ENCODE measurements at regions not wholly inside any gene's neighbourhood (a gene's known extent, or its start where the extent isn't known, plus 50 kb on each side); places are given as distances from the start of the nearest gene placed in this dataset.

DNA sequence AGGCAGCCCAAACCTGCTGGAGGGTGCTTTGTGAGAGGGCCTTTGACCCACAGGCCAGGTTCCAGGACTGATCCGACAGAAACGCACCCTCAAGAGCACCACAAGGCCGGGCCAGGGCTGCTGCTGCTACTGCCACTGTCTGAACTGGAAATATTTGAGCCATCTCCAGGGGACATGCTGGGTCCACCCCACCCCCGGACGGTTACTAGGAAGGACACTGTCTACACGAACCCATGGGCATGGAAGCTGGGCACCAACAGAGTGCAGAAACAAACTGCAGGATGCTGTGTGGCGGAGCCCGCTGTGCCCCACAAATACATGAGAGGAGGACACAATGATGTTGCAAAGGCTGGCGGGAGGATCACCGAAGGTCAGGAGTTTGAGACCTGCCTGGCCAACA, 283.7 kb downstream of the CTTN start:
- no peak overlapping the region for H3K27ac Mint-ChIP-seq (ENCODE audit: unreplicated experiment)
- no peaks in the 10 kb centered on the region for H3K9me3 Mint-ChIP-seq (ENCODE audit: low read depth)

DNA sequence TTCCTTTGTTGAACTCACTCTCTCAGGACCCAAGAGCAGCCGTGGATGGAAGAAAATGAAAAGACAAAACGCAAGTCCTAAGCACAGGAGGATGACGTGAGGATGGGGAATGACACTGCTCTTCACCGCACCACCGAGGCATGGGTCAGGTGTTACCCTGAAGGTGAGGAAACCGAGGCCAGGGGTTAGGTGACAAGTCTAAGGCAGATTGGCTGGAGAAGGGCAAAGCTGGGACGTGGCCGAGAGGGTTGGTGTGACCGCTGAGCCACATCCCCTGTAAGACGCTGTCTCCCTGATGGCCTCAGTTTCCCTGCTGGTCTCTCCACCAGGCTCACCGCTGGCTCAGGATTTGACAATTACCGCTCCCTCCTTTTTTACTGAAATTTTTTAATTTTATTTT, 284.4 kb downstream of the CTTN start:
- DNase-seq (ENCODE audit: low spot score) = peak; percentile 51
- Mint-ChIP-seq H3K9me3 (ENCODE audit: low read depth) (no peaks in the 10 kb centered on the region), H3K27me3 (ENCODE audit: low read depth) (peaks cover 11% of the 10 kb centered on the region), H3K4me1 (ENCODE audit: low read depth) (no peaks in the 10 kb centered on the region), H3K27ac (ENCODE audit: unreplicated experiment) (no peak overlapping the region), H3K4me3 (ENCODE audit: unreplicated experiment) (no peak overlapping the region), H3K36me3 (ENCODE audit: low read depth) (no peaks in the 10 kb centered on the region)
- no peak for TF ChIP-seq CTCF (IDR thresholded peaks at IDR 0.05)

More for the DNA sequence above, 283.7 kb downstream of the CTTN start:
- H3K27me3 Mint-ChIP-seq (ENCODE audit: low read depth) = peaks cover 11% of the 10 kb centered on the region
- H3K4me1 Mint-ChIP-seq (ENCODE audit: low read depth) = no peaks in the 10 kb centered on the region
- TF ChIP-seq CTCF (IDR thresholded peaks at IDR 0.05) = no peak
- DNase-seq (ENCODE audit: low spot score) = peak; percentile 68
- H3K36me3 Mint-ChIP-seq (ENCODE audit: low read depth) = no peaks in the 10 kb centered on the region
- H3K4me3 Mint-ChIP-seq (ENCODE audit: unreplicated experiment) = no peak overlapping the region

GRCh38 chr11:70687716-70688115, 289.4 kb downstream of the CTTN start:
- Mint-ChIP-seq H3K36me3 (ENCODE audit: low read depth) (no peaks in the 10 kb centered on the region), H3K27me3 (ENCODE audit: low read depth) (peaks cover 7% of the 10 kb centered on the region), H3K9me3 (ENCODE audit: low read depth) (peaks cover 9% of the 10 kb centered on the region), H3K4me1 (ENCODE audit: low read depth) (no peaks in the 10 kb centered on the region), H3K4me3 (ENCODE audit: unreplicated experiment) (no peak overlapping the region), H3K27ac (ENCODE audit: unreplicated experiment) (no peak overlapping the region)
- no peak for DNase-seq (ENCODE audit: low spot score)
- no peak for TF ChIP-seq CTCF (IDR thresholded peaks at IDR 0.05)

DNA sequence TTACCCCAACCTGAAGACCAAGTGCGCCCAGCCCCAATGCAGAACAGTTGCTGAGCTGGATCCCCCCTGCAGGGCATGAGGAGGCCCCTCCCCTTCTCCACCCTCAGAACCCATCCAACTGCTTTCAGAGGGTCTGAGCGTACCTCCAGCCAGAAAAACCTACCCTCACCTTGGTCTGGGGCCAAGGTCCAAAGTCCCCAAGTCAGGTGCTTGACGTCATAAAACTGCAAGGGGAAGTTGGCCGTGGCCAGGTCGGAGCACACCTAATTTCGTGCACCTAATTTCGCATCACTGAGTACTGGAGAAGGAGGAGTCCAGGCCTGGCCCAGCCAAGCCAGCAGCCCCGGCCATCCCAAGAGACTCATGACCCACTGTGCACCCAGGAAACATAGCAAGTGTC, 289.8 kb downstream of the CTTN start:
- no peak overlapping the region for H3K27ac Mint-ChIP-seq (ENCODE audit: unreplicated experiment)
- no peaks in the 10 kb centered on the region for H3K36me3 Mint-ChIP-seq (ENCODE audit: low read depth)
- no peaks in the 10 kb centered on the region for H3K4me1 Mint-ChIP-seq (ENCODE audit: low read depth)
- no peak for DNase-seq (ENCODE audit: low spot score)
- TF ChIP-seq CTCF (IDR thresholded peaks at IDR 0.05) = no peak
- H3K9me3 Mint-ChIP-seq (ENCODE audit: low read depth) = peaks cover 9% of the 10 kb centered on the region
- no peak overlapping the region for H3K4me3 Mint-ChIP-seq (ENCODE audit: unreplicated experiment)
- peaks cover 10% of the 10 kb centered on the region for H3K27me3 Mint-ChIP-seq (ENCODE audit: low read depth)

DNA sequence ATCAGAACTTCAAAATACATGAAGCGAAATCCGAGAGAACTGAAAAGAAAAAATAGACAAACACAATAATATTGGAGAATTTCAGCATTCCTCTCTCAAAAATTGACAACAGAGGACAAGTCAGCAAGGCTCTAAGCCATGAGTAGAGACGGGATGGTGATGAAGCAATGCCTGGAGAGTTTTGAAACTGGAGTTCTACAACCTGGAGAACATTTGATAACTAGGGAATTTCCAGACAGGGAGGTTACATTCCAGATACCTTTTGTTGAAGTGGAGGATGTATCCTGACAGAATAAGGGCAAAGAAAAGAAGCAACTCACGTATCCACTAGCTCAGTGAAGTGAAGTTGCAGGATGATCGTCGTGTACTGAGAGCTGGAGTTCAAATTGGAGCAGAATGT, 291.4 kb downstream of the CTTN start:
- no peaks in the 10 kb centered on the region for H3K4me1 Mint-ChIP-seq (ENCODE audit: low read depth)
- H3K36me3 Mint-ChIP-seq (ENCODE audit: low read depth) = no peaks in the 10 kb centered on the region
- peaks cover 9% of the 10 kb centered on the region for H3K9me3 Mint-ChIP-seq (ENCODE audit: low read depth)
- DNase-seq (ENCODE audit: low spot score) = no peak
- H3K27me3 Mint-ChIP-seq (ENCODE audit: low read depth) = peaks cover 16% of the 10 kb centered on the region
- no peak overlapping the region for H3K4me3 Mint-ChIP-seq (ENCODE audit: unreplicated experiment)
- H3K27ac Mint-ChIP-seq (ENCODE audit: unreplicated experiment) = no peak overlapping the region
- TF ChIP-seq CTCF (IDR thresholded peaks at IDR 0.05) = no peak

Data from chondrocyte (in vitro differentiated cells).